ENCODE measurements at regions not wholly inside any gene's neighbourhood (a gene's known extent, or its start where the extent isn't known, plus 50 kb on each side); places are given as distances from the start of the nearest gene placed in this dataset.

GRCh38 chr1:2863648-2863963, 62.1 kb upstream of the TTC34 start:
- Histone ChIP-seq H3K79me2 (ENCODE audit: insufficient read depth, low read length) (no peaks in the 10 kb centered on the region), H3K4me3 (ENCODE audit: insufficient read depth, low read length) (no peak overlapping the region), H3K9me3 (ENCODE audit: low read depth, low read length) (no peaks in the 10 kb centered on the region), H2AFZ (ENCODE audit: low read length) (no peak overlapping the region), H3K27ac (ENCODE audit: low read depth, low read length) (no peak overlapping the region), H4K20me1 (ENCODE audit: insufficient read depth, low read length) (no peaks in the 10 kb centered on the region), H3K27me3 (ENCODE audit: insufficient read depth, low read length) (no peaks in the 10 kb centered on the region), H3K4me1 (ENCODE audit: insufficient read depth, low read length) (no peaks in the 10 kb centered on the region), H3K4me2 (ENCODE audit: insufficient read depth, low read length) (no peak overlapping the region), H3K36me3 (ENCODE audit: insufficient read depth, low read length) (no peaks in the 10 kb centered on the region)
- no peak for DNase-seq (ENCODE audit: insufficient read length, low spot score, missing footprints)
- TF ChIP-seq CTCF (IDR thresholded peaks at IDR 0.05; ENCODE audit: extremely low read depth, low read depth, low read length), result no peak

- no peak for DNase-seq (ENCODE audit: insufficient read length, low spot score, missing footprints)
- H3K9me3 ChIP-seq (ENCODE audit: low read depth, low read length), result no peaks in the 10 kb centered on the region
- no peak for TF ChIP-seq CTCF (IDR thresholded peaks at IDR 0.05; ENCODE audit: extremely low read depth, low read depth, low read length)
These were observed 62.9 kb upstream of the TTC34 start for GRCh38 chr1:2864203-2864905.

GRCh38 chr1:2865000-2865399, 63.5 kb upstream of the TTC34 start:
- Histone ChIP-seq H3K4me1 (ENCODE audit: insufficient read depth, low read length) (no peaks in the 10 kb centered on the region), H3K36me3 (ENCODE audit: insufficient read depth, low read length) (no peaks in the 10 kb centered on the region), H2AFZ (ENCODE audit: low read length) (no peak overlapping the region), H3K4me2 (ENCODE audit: insufficient read depth, low read length) (no peak overlapping the region), H4K20me1 (ENCODE audit: insufficient read depth, low read length) (no peaks in the 10 kb centered on the region), H3K79me2 (ENCODE audit: insufficient read depth, low read length) (no peaks in the 10 kb centered on the region), H3K27me3 (ENCODE audit: insufficient read depth, low read length) (no peaks in the 10 kb centered on the region), H3K9me3 (ENCODE audit: low read depth, low read length) (no peaks in the 10 kb centered on the region), H3K4me3 (ENCODE audit: insufficient read depth, low read length) (no peak overlapping the region), H3K27ac (ENCODE audit: low read depth, low read length) (no peak overlapping the region)
- no peak for TF ChIP-seq CTCF (IDR thresholded peaks at IDR 0.05; ENCODE audit: extremely low read depth, low read depth, low read length)
- no peak for DNase-seq (ENCODE audit: insufficient read length, low spot score, missing footprints)

More at GRCh38 chr1:2864203-2864905, 62.9 kb upstream of the TTC34 start:
- H3K4me3 ChIP-seq (ENCODE audit: insufficient read depth, low read length), result no peak overlapping the region
- H3K27ac ChIP-seq (ENCODE audit: low read depth, low read length), result no peak overlapping the region
- H3K36me3 ChIP-seq (ENCODE audit: insufficient read depth, low read length), result no peaks in the 10 kb centered on the region
- H4K20me1 ChIP-seq (ENCODE audit: insufficient read depth, low read length), result no peaks in the 10 kb centered on the region
- no peak overlapping the region for H3K4me2 ChIP-seq (ENCODE audit: insufficient read depth, low read length)
- H3K27me3 ChIP-seq (ENCODE audit: insufficient read depth, low read length), result no peaks in the 10 kb centered on the region
- H3K79me2 ChIP-seq (ENCODE audit: insufficient read depth, low read length), result no peaks in the 10 kb centered on the region
- H3K4me1 ChIP-seq (ENCODE audit: insufficient read depth, low read length), result no peaks in the 10 kb centered on the region
- H2AFZ ChIP-seq (ENCODE audit: low read length), result no peak overlapping the region

- Histone ChIP-seq H2AFZ (ENCODE audit: low read length) (no peak overlapping the region), H3K36me3 (ENCODE audit: insufficient read depth, low read length) (no peaks in the 10 kb centered on the region), H3K4me3 (ENCODE audit: insufficient read depth, low read length) (no peak overlapping the region), H3K79me2 (ENCODE audit: insufficient read depth, low read length) (no peaks in the 10 kb centered on the region), H3K4me2 (ENCODE audit: insufficient read depth, low read length) (no peak overlapping the region), H3K27me3 (ENCODE audit: insufficient read depth, low read length) (no peaks in the 10 kb centered on the region), H3K9me3 (ENCODE audit: low read depth, low read length) (peaks cover 1% of the 10 kb centered on the region), H3K4me1 (ENCODE audit: insufficient read depth, low read length) (no peaks in the 10 kb centered on the region), H4K20me1 (ENCODE audit: insufficient read depth, low read length) (no peaks in the 10 kb centered on the region), H3K27ac (ENCODE audit: low read depth, low read length) (no peak overlapping the region)
- no peak for TF ChIP-seq CTCF (IDR thresholded peaks at IDR 0.05; ENCODE audit: extremely low read depth, low read depth, low read length)
- no peak for DNase-seq (ENCODE audit: insufficient read length, low spot score, missing footprints)
These were observed 64.3 kb upstream of the TTC34 start for GRCh38 chr1:2865571-2866421.
